ENCODE measurements at regions not wholly inside any gene's neighbourhood (a gene's known extent, or its start where the extent isn't known, plus 50 kb on each side); places are given as distances from the start of the nearest gene placed in this dataset.

DNA sequence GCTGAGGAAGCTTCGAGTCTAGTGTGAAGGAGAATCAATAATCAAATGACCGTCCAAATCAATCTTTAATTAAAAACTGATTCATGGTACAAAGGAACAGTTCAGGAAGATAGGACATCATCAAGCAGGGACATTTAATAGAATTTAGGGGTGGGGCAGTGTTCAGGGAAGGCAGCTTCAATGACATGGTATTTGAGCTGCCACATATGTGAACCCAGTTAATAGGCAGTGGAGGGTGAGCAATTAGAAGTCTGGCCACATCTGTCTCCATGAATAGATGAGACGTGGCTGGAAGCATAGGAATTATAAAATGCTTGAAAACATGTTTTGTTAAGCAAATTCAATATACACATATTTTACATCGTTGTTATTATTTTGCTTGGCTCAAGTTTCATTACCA is 362.7 kb downstream of the PRDM2 start:
- TF ChIP-seq, protein P1, sequence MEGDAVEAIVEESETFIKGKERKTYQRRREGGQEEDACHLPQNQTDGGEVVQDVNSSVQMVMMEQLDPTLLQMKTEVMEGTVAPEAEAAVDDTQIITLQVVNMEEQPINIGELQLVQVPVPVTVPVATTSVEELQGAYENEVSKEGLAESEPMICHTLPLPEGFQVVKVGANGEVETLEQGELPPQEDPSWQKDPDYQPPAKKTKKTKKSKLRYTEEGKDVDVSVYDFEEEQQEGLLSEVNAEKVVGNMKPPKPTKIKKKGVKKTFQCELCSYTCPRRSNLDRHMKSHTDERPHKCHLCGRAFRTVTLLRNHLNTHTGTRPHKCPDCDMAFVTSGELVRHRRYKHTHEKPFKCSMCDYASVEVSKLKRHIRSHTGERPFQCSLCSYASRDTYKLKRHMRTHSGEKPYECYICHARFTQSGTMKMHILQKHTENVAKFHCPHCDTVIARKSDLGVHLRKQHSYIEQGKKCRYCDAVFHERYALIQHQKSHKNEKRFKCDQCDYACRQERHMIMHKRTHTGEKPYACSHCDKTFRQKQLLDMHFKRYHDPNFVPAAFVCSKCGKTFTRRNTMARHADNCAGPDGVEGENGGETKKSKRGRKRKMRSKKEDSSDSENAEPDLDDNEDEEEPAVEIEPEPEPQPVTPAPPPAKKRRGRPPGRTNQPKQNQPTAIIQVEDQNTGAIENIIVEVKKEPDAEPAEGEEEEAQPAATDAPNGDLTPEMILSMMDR (conservative IDR thresholded peaks at IDR 0.05; ENCODE audit: low read depth, low read length): no peak
- TF ChIP-seq EZH2 (IDR thresholded peaks at IDR 0.05; ENCODE audit: borderline replicate concordance, low read depth, low read length, poor library complexity, severe bottlenecking): no peak

Data from A673 (cell line).